ENCODE measurements at regions not wholly inside any gene's neighbourhood (a gene's known extent, or its start where the extent isn't known, plus 50 kb on each side); places are given as distances from the start of the nearest gene placed in this dataset.

DNA sequence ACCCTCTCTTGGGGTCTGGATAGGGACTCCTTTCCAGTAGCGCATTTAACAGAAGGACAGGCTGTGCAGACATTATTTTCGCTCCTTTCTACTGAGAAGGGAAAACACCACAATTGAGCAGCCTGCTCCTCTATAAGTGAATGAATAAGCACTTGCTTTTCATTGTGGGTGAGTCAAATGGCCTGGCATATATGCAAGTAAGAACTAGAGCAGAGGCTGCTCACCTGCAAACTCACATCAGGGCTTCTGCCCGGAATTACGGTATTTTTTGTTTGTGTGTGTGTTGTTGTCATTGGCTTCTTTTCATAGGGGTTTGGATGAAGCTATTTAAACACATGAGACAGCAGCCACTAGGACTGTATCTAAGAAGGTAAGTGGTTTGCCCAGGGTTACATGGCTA lies 200.1 kb upstream of the CAMK1G start:
- TF ChIP-seq CTCF (conservative IDR thresholded peaks at IDR 0.05) (no peak), EZH2 (IDR thresholded peaks at IDR 0.05; ENCODE audit: low read depth) (no peak)

Data from PC-9 (cell line).